GM21619 (cell line): ENCODE measurements at regions not wholly inside any gene's neighbourhood (a gene's known extent, or its start where the extent isn't known, plus 50 kb on each side); places are given as distances from the start of the nearest gene placed in this dataset.
A peak's percentile ranks its signal among the peaks of the same experiment; 100 is the strongest.
"Not testable (repeated sequence)": the region's sequence is repeated elsewhere in the genome, so short reads cannot be mapped to it uniquely, and the experiment has no call there.

Experiments used
- ATAC-seq: cut with Tn5 transposase; IDR thresholded peaks from one replicate; pipeline ENCODE4 v1.9.1; 2021; ENCODE audit not compliant: unreplicated experiment

GRCh38 chr3:7999384-7999783 lies 502.2 kb upstream of the LMCD1 start:
- ATAC-seq = no peak

- ATAC-seq = no peak
Measured at GRCh38 chr3:8001307-8001706, 500.3 kb upstream of the LMCD1 start.

- no peak for ATAC-seq
Measured at GRCh38 chr3:8001712-8002111, 499.9 kb upstream of the LMCD1 start.

- no peak for ATAC-seq
Measured at GRCh38 chr3:8011902-8012301, 489.7 kb upstream of the LMCD1 start.

- no peak for ATAC-seq
Measured at GRCh38 chr3:8020047-8020841, 481.4 kb upstream of the LMCD1 start.

- ATAC-seq = no peak
Measured at GRCh38 chr3:8027954-8028353, 473.7 kb upstream of the LMCD1 start.

- ATAC-seq = no peak
Measured at GRCh38 chr3:8050283-8050682, 451.3 kb upstream of the LMCD1 start.

GRCh38 chr3:8052659-8053058 lies 449.0 kb upstream of the LMCD1 start:
- ATAC-seq = no peak

GRCh38 chr3:8068135-8068534 lies 433.5 kb upstream of the LMCD1 start:
- not testable (repeated sequence) for ATAC-seq

- no peak for ATAC-seq
Measured at GRCh38 chr3:8069471-8069870, 432.2 kb upstream of the LMCD1 start.

GRCh38 chr3:8070011-8070410 lies 431.6 kb upstream of the LMCD1 start:
- ATAC-seq = no peak

- ATAC-seq = not testable (repeated sequence)
Measured at GRCh38 chr3:8074740-8075139, 426.9 kb upstream of the LMCD1 start.

- ATAC-seq = no peak
Measured at GRCh38 chr3:8077126-8077525, 424.5 kb upstream of the LMCD1 start.

GRCh38 chr3:8080464-8080863 lies 421.2 kb upstream of the LMCD1 start:
- ATAC-seq = no peak

- ATAC-seq = no peak
Measured at GRCh38 chr3:8085498-8085897, 416.1 kb upstream of the LMCD1 start.

- no peak for ATAC-seq
Measured at GRCh38 chr3:8087951-8088350, 413.7 kb upstream of the LMCD1 start.

- no peak for ATAC-seq
Measured at GRCh38 chr3:8094415-8094814, 407.2 kb upstream of the LMCD1 start.

GRCh38 chr3:8095724-8096123 lies 405.9 kb upstream of the LMCD1 start:
- no peak for ATAC-seq

GRCh38 chr3:8097690-8098089 lies 403.9 kb upstream of the LMCD1 start:
- no peak for ATAC-seq

- no peak for ATAC-seq
Measured at GRCh38 chr3:8103954-8104353, 397.7 kb upstream of the LMCD1 start.

GRCh38 chr3:8106921-8107320 lies 394.7 kb upstream of the LMCD1 start:
- ATAC-seq = no peak

- ATAC-seq = peak; percentile 99
Measured at GRCh38 chr3:8110966-8111798, 390.4 kb upstream of the LMCD1 start.
